MV-4-11 (cell line): ENCODE measurements at regions not wholly inside any gene's neighbourhood (a gene's known extent, or its start where the extent isn't known, plus 50 kb on each side); places are given as distances from the start of the nearest gene placed in this dataset.

Experiments used
- DNase-seq: peaks from one replicate; lab custom pipeline; 2025; lab: John Stamatoyannopoulos, UW

GRCh38 chr6:145241039-145241438 lies 494.3 kb downstream of the EPM2A start:
- no peak for DNase-seq

- DNase-seq = no peak
These were observed 493.6 kb downstream of the EPM2A start for GRCh38 chr6:145241721-145242120.

GRCh38 chr6:145244349-145245100 lies 490.8 kb downstream of the EPM2A start:
- DNase-seq = no peak

- DNase-seq = no peak
These were observed 490.2 kb downstream of the EPM2A start for GRCh38 chr6:145245119-145245518.

- peak; percentile 63 for DNase-seq
These were observed 487.5 kb downstream of the EPM2A start for GRCh38 chr6:145247692-145248419.

- no peak for DNase-seq
These were observed 484.9 kb downstream of the EPM2A start for GRCh38 chr6:145250436-145250835.

- no peak for DNase-seq
These were observed 482.6 kb downstream of the EPM2A start for GRCh38 chr6:145252737-145253136.

GRCh38 chr6:145254649-145255401 lies 480.5 kb downstream of the EPM2A start:
- DNase-seq = no peak

- DNase-seq = no peak
These were observed 477.6 kb downstream of the EPM2A start for GRCh38 chr6:145257704-145258103.

GRCh38 chr6:145258122-145258521 lies 477.2 kb downstream of the EPM2A start:
- DNase-seq = no peak

GRCh38 chr6:145260484-145261175 lies 474.7 kb downstream of the EPM2A start:
- DNase-seq = no peak

- DNase-seq = no peak
These were observed 473.6 kb downstream of the EPM2A start for GRCh38 chr6:145261758-145262157.

GRCh38 chr6:145262771-145263170 lies 472.5 kb downstream of the EPM2A start:
- DNase-seq = no peak

- DNase-seq = no peak
These were observed 471.5 kb downstream of the EPM2A start for GRCh38 chr6:145263778-145264211.

- DNase-seq = no peak
These were observed 468.8 kb downstream of the EPM2A start for GRCh38 chr6:145266432-145267075.

- DNase-seq = no peak
These were observed 468.0 kb downstream of the EPM2A start for GRCh38 chr6:145267076-145267867.

GRCh38 chr6:145270464-145270863 lies 464.9 kb downstream of the EPM2A start:
- DNase-seq = no peak

GRCh38 chr6:145271040-145271439 lies 464.3 kb downstream of the EPM2A start:
- DNase-seq = no peak

- DNase-seq = no peak
These were observed 463.7 kb downstream of the EPM2A start for GRCh38 chr6:145271577-145271976.

- no peak for DNase-seq
These were observed 463.1 kb downstream of the EPM2A start for GRCh38 chr6:145272246-145272645.

- DNase-seq = no peak
These were observed 462.2 kb downstream of the EPM2A start for GRCh38 chr6:145273136-145273535.
